GM12878 (cell line): ENCODE measurements at regions not wholly inside any gene's neighbourhood (a gene's known extent, or its start where the extent isn't known, plus 50 kb on each side); places are given as distances from the start of the nearest gene placed in this dataset.

Experiments
- ATAC-seq: fragments of 200-7000 bp; cut with Tn5 transposase; 3 replicates; pipeline ENCODE4 v1.9.1; 2020; ENCODE audit warnings: mild to moderate bottlenecking, moderate library complexity
- BruUV-seq: library from RNA; stranded (reverse); fragments of 400-500 nt; replicated peaks from 2 replicates; lab custom pipeline; 2021; lab: Mats Ljungman, UMichigan
- CTCF ChIA-PET: fragments of 300-600 bp; sonication (Branson Sonifier 250); formaldehyde crosslinking; extraction: SDS; loops from one replicate; lab custom pipeline; 2021; ENCODE audit warnings: inconsistent platforms; lab: Yijun Ruan, JAX
- POLR2A ChIA-PET: fragments of 350-600 bp; formaldehyde crosslinking; extraction: SDS; loops from one replicate; lab custom pipeline; 2021; ENCODE audit warnings: inconsistent platforms; lab: Charles Lee
- RAD21 ChIA-PET: fragments of 300-600 bp; sonication (Branson Sonifier 250); formaldehyde crosslinking; loops from one replicate; lab custom pipeline; 2023; ENCODE audit warnings: antibody characterized with exemption; ENCODE audit not compliant: unreplicated experiment; lab: Charles Lee
- SMC1A ChIA-PET: fragments of 300-600 bp; sonication (Branson Sonifier 250); formaldehyde crosslinking; loops from one replicate; lab custom pipeline; 2023; ENCODE audit not compliant: unreplicated experiment, uncharacterized antibody; lab: Charles Lee
- DNase-seq: peaks from one replicate; pipeline ENCODE4 v3.0.0-alpha.2; 2011; ENCODE audit warnings: low read depth, low spot score
- FAIRE-seq: peaks from 3 replicates; lab custom pipeline; 2011; peaks lifted over from hg19 to GRCh38; lab: Jason Lieb, UNC
- H2AFZ ChIP-seq: 2 replicates; pipeline ENCODE4 v1.6.0; 2011; ENCODE audit warnings: low read depth, low read length, control low read depth; ENCODE audit not compliant: control insufficient read depth
- H3K27ac ChIP-seq: 2 replicates; pipeline ENCODE4 v1.5.1; 2011; ENCODE audit warnings: control low read depth; ENCODE audit not compliant: control insufficient read depth, insufficient read depth
- H3K27me3 ChIP-seq, 2 experiments: replicated peaks in 1 of 2; 2 replicates each; pipeline versions ENCODE4 v1.6.0 to v1.6.1; 2011; ENCODE audit warnings: low read length in 1 of 2; ENCODE audit not compliant: control insufficient read depth in 2 of 2, insufficient read depth in 2 of 2
- H3K36me3 ChIP-seq, 2 experiments: 2 replicates each; pipeline ENCODE4 v1.5.1; 2011; ENCODE audit warnings: low read length in 1 of 2; ENCODE audit not compliant: control insufficient read depth in 2 of 2, insufficient read depth in 2 of 2
- H3K4me1 ChIP-seq: 2 replicates; pipeline ENCODE4 v1.6.1; 2011; ENCODE audit warnings: mild to moderate bottlenecking, low read length, moderate library complexity, mixed read lengths; ENCODE audit not compliant: control insufficient read depth, insufficient read depth
- H3K4me2 ChIP-seq: 2 replicates; pipeline ENCODE4 v1.6.0; 2011; ENCODE audit warnings: control low read depth; ENCODE audit not compliant: control insufficient read depth, insufficient read depth
- H3K4me3 ChIP-seq: fragments of 200-600 bp; sonication (generic); 2 replicates; pipeline ENCODE4 v1.5.1; 2016
- H3K79me2 ChIP-seq: 2 replicates; pipeline ENCODE4 v1.6.0; 2011; ENCODE audit warnings: low read length; ENCODE audit not compliant: control insufficient read depth, insufficient read depth
- H3K9ac ChIP-seq: 2 replicates; pipeline ENCODE4 v1.8.0; 2011; ENCODE audit warnings: low read length, control low read depth, mixed read lengths; ENCODE audit not compliant: control insufficient read depth, insufficient read depth
- H3K9me3 ChIP-seq: replicated peaks from 3 replicates; pipeline ENCODE4 v1.5.1; 2011; ENCODE audit warnings: mild to moderate bottlenecking, low read length; ENCODE audit not compliant: control insufficient read depth, insufficient read depth
- H4K20me1 ChIP-seq: 2 replicates; pipeline ENCODE4 v1.6.0; 2011; ENCODE audit not compliant: control insufficient read depth, insufficient read depth
- NFYB ChIP-seq: IDR thresholded peaks from 2 replicates; pipeline ENCODE4 v1.6.1; 2011; ENCODE audit warnings: low read depth, mild to moderate bottlenecking, low read length, improper control_type of control experiment, moderate library complexity; ENCODE audit not compliant: insufficient read depth
- WGBS: methylation state at CpG from one replicate; pipeline ENCODE4 v1.1.6; 2016; ENCODE audit warnings: low lambda C conversion rate; ENCODE audit not compliant: insufficient replicate concordance, insufficient coverage; ENCODE audit errors: missing lambda C conversion rate; 5-methylcytosine and 5-hydroxymethylcytosine counted together
- in situ Hi-C: fragments of 300-500 bp; cut with MboI; formaldehyde crosslinking; loops from 9 replicates; pipeline ENCODE4 v1.14.3; 2018; ENCODE audit warnings: mixed read lengths
- intact Hi-C: fragments of 100-400 bp; cut with micrococcal nuclease; formaldehyde crosslinking; loops from one replicate; pipeline ENCODE4 v1.14.2; 2022; ENCODE audit not compliant: unreplicated experiment
- TF ChIP-seq, protein P1 (sequence below): fragments of 450-650 bp; IDR thresholded peaks from 2 replicates; pipeline ENCODE4 v1.6.1; 2017; ENCODE audit warnings: antibody characterized with exemption, mild to moderate bottlenecking, moderate library complexity
- TF ChIP-seq, protein P2 (sequence below): IDR thresholded peaks from 2 replicates; pipeline ENCODE4 v1.6.1; 2011; ENCODE audit warnings: borderline replicate concordance, low read depth, mild to moderate bottlenecking, moderate library complexity, low read length; ENCODE audit not compliant: insufficient read depth, poor library complexity, severe bottlenecking

DNA sequence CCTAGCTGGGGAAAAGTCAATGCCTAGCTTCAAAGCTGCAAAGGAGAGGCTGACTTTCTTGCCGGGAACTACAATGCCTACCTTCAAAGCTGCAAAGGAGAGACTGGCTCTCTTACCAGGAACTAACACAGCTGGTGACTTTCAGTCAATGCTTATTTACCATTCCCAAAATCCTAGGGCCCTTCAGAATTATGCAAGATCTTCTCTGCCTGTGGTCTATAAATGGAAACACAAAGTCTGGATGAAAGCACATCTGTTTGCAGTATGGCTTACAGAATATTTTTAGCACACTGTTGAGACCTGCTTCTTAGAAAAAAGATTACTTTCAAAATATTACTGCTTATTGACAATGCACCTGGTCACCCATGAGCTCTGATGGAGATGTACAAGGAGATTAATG, 259.4 kb downstream of the PLK2 start:
- no TSS peak for BruUV-seq
- Histone ChIP-seq H3K4me1 (no peaks in the 10 kb centered on the region), H3K9me3 (no peaks in the 10 kb centered on the region), H3K9ac (no peak overlapping the region), H3K4me2 (no peak overlapping the region), H4K20me1 (no peaks in the 10 kb centered on the region), H3K36me3 (no peaks in the 10 kb centered on the region), H2AFZ (no peak overlapping the region), H3K27ac (no peak overlapping the region), H3K27me3 (no peaks in the 10 kb centered on the region), H3K79me2 (no peaks in the 10 kb centered on the region), H3K4me3 (no peak overlapping the region)
- no peak for FAIRE-seq
- TF ChIP-seq, protein P1, sequence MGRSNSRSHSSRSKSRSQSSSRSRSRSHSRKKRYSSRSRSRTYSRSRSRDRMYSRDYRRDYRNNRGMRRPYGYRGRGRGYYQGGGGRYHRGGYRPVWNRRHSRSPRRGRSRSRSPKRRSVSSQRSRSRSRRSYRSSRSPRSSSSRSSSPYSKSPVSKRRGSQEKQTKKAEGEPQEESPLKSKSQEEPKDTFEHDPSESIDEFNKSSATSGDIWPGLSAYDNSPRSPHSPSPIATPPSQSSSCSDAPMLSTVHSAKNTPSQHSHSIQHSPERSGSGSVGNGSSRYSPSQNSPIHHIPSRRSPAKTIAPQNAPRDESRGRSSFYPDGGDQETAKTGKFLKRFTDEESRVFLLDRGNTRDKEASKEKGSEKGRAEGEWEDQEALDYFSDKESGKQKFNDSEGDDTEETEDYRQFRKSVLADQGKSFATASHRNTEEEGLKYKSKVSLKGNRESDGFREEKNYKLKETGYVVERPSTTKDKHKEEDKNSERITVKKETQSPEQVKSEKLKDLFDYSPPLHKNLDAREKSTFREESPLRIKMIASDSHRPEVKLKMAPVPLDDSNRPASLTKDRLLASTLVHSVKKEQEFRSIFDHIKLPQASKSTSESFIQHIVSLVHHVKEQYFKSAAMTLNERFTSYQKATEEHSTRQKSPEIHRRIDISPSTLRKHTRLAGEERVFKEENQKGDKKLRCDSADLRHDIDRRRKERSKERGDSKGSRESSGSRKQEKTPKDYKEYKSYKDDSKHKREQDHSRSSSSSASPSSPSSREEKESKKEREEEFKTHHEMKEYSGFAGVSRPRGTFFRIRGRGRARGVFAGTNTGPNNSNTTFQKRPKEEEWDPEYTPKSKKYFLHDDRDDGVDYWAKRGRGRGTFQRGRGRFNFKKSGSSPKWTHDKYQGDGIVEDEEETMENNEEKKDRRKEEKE: no peak
- TF ChIP-seq, protein P2, sequence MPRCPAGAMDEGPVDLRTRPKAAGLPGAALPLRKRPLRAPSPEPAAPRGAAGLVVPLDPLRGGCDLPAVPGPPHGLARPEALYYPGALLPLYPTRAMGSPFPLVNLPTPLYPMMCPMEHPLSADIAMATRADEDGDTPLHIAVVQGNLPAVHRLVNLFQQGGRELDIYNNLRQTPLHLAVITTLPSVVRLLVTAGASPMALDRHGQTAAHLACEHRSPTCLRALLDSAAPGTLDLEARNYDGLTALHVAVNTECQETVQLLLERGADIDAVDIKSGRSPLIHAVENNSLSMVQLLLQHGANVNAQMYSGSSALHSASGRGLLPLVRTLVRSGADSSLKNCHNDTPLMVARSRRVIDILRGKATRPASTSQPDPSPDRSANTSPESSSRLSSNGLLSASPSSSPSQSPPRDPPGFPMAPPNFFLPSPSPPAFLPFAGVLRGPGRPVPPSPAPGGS: no peak
- POLR2A ChIA-PET: no interaction called here
- CTCF ChIA-PET: no interaction called here
- in situ Hi-C loops (no loop called here), intact Hi-C loops (no loop called here)
- RAD21 ChIA-PET: no interaction called here
- SMC1A ChIA-PET: no interaction called here
- 81% methylated on average over 1 of the region's 1 CpG for WGBS
- no peak for ATAC-seq
- DNase-seq: no peak

DNA sequence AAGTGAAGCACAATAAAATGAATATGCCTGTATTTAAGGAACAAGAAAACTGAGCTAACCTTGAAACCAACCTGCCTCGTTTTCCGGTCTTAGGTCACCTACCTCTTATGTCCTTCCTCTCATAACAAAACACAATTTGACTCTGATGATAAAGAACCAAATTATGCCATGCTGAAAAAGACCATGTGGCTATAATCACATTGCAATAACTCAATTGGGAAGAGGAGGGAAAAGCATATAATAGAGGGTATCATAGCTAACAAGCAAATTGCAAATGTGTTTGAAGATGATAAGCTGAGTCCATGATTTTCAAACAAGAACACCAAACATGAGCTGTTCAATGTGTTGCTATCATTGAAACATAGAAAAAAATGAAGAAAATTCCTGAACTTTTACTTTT, 260.8 kb downstream of the PLK2 start:
- Histone ChIP-seq H4K20me1 (no peaks in the 10 kb centered on the region; the same call in 1 of the 2 replicates), H2AFZ (no peak overlapping the region), H3K79me2 (no peaks in the 10 kb centered on the region), H3K4me3 (no peak overlapping the region), H3K4me1 (no peaks in the 10 kb centered on the region), H3K9me3 (no peaks in the 10 kb centered on the region), H3K4me2 (no peak overlapping the region), H3K27me3 (no peaks in the 10 kb centered on the region), H3K9ac (no peak overlapping the region), H3K27ac (no peak overlapping the region), H3K36me3 (no peaks in the 10 kb centered on the region)
- TF ChIP-seq NFYB: no peak
- CTCF ChIA-PET: interaction anchor here (0.6 kb wide), 1 partner anchor 671 kb away, joined by 3 read pairs; no protein-coding TSS in a partner anchor
- no peak for FAIRE-seq
- POLR2A ChIA-PET: no interaction called here
- in situ Hi-C loops: no loop called here
- intact Hi-C loops: no loop called here
- RAD21 ChIA-PET: no interaction called here
- DNase-seq: no peak
- no TSS peak for BruUV-seq
- 23% methylated on average over 2 of the region's 2 CpGs for WGBS
- SMC1A ChIA-PET: no interaction called here
- no peak for ATAC-seq
